GM12878 (cell line): ENCODE measurements at regions not wholly inside any gene's neighbourhood (a gene's known extent, or its start where the extent isn't known, plus 50 kb on each side); places are given as distances from the start of the nearest gene placed in this dataset.

Experiments used
- ATAC-seq: fragments of 200-7000 bp; cut with Tn5 transposase; 3 replicates; pipeline ENCODE4 v1.9.1; 2020; ENCODE audit warnings: mild to moderate bottlenecking, moderate library complexity
- BruUV-seq: library from RNA; stranded (reverse); fragments of 400-500 nt; replicated peaks from 2 replicates; lab custom pipeline; 2021; lab: Mats Ljungman, UMichigan
- CTCF ChIA-PET: fragments of 300-600 bp; sonication (Branson Sonifier 250); formaldehyde crosslinking; extraction: SDS; loops from one replicate; lab custom pipeline; 2021; ENCODE audit warnings: inconsistent platforms; lab: Yijun Ruan, JAX
- POLR2A ChIA-PET: fragments of 350-600 bp; formaldehyde crosslinking; extraction: SDS; loops from one replicate; lab custom pipeline; 2021; ENCODE audit warnings: inconsistent platforms; lab: Charles Lee
- RAD21 ChIA-PET: fragments of 300-600 bp; sonication (Branson Sonifier 250); formaldehyde crosslinking; loops from one replicate; lab custom pipeline; 2023; ENCODE audit warnings: antibody characterized with exemption; ENCODE audit not compliant: unreplicated experiment; lab: Charles Lee
- SMC1A ChIA-PET: fragments of 300-600 bp; sonication (Branson Sonifier 250); formaldehyde crosslinking; loops from one replicate; lab custom pipeline; 2023; ENCODE audit not compliant: unreplicated experiment, uncharacterized antibody; lab: Charles Lee
- DNase-seq: peaks from one replicate; pipeline ENCODE4 v3.0.0-alpha.2; 2011; ENCODE audit warnings: low read depth, low spot score
- FAIRE-seq: peaks from 3 replicates; lab custom pipeline; 2011; peaks lifted over from hg19 to GRCh38; lab: Jason Lieb, UNC
- H2AFZ ChIP-seq: 2 replicates; pipeline ENCODE4 v1.6.0; 2011; ENCODE audit warnings: low read depth, low read length, control low read depth; ENCODE audit not compliant: control insufficient read depth
- H3K27ac ChIP-seq: 2 replicates; pipeline ENCODE4 v1.5.1; 2011; ENCODE audit warnings: control low read depth; ENCODE audit not compliant: control insufficient read depth, insufficient read depth
- H3K27me3 ChIP-seq, 2 experiments: replicated peaks in 1 of 2; 2 replicates each; pipeline versions ENCODE4 v1.6.0 to v1.6.1; 2011; ENCODE audit warnings: low read length in 1 of 2; ENCODE audit not compliant: control insufficient read depth in 2 of 2, insufficient read depth in 2 of 2
- H3K36me3 ChIP-seq, 2 experiments: 2 replicates each; pipeline ENCODE4 v1.5.1; 2011; ENCODE audit warnings: low read length in 1 of 2; ENCODE audit not compliant: control insufficient read depth in 2 of 2, insufficient read depth in 2 of 2
- H3K4me1 ChIP-seq: 2 replicates; pipeline ENCODE4 v1.6.1; 2011; ENCODE audit warnings: mild to moderate bottlenecking, low read length, moderate library complexity, mixed read lengths; ENCODE audit not compliant: control insufficient read depth, insufficient read depth
- H3K4me2 ChIP-seq: 2 replicates; pipeline ENCODE4 v1.6.0; 2011; ENCODE audit warnings: control low read depth; ENCODE audit not compliant: control insufficient read depth, insufficient read depth
- H3K4me3 ChIP-seq: fragments of 200-600 bp; sonication (generic); 2 replicates; pipeline ENCODE4 v1.5.1; 2016
- H3K79me2 ChIP-seq: 2 replicates; pipeline ENCODE4 v1.6.0; 2011; ENCODE audit warnings: low read length; ENCODE audit not compliant: control insufficient read depth, insufficient read depth
- H3K9ac ChIP-seq: 2 replicates; pipeline ENCODE4 v1.8.0; 2011; ENCODE audit warnings: low read length, control low read depth, mixed read lengths; ENCODE audit not compliant: control insufficient read depth, insufficient read depth
- H3K9me3 ChIP-seq: replicated peaks from 3 replicates; pipeline ENCODE4 v1.5.1; 2011; ENCODE audit warnings: mild to moderate bottlenecking, low read length; ENCODE audit not compliant: control insufficient read depth, insufficient read depth
- H4K20me1 ChIP-seq: 2 replicates; pipeline ENCODE4 v1.6.0; 2011; ENCODE audit not compliant: control insufficient read depth, insufficient read depth
- BCL3 ChIP-seq: IDR thresholded peaks from 2 replicates; pipeline ENCODE4 v1.6.1; 2011; ENCODE audit warnings: borderline replicate concordance, low read depth, mild to moderate bottlenecking, moderate library complexity, low read length; ENCODE audit not compliant: insufficient read depth, poor library complexity, severe bottlenecking
- CBX5 ChIP-seq: sonication (generic); IDR thresholded peaks from 2 replicates; pipeline ENCODE4 v1.6.1; 2016; ENCODE audit warnings: low read depth, moderate library complexity, mild to moderate bottlenecking, inconsistent platforms
- JUNB ChIP-seq: IDR thresholded peaks from 2 replicates; pipeline ENCODE4 v1.6.1; 2016; ENCODE audit warnings: antibody characterized with exemption, mild to moderate bottlenecking
- MAX ChIP-seq: IDR thresholded peaks from 2 replicates; pipeline ENCODE4 v1.6.1; 2012; ENCODE audit warnings: low read depth, low read length, improper control_type of control experiment
- MTA2 ChIP-seq: fragments of 450-650 bp; IDR thresholded peaks from 2 replicates; pipeline ENCODE4 v1.6.1; 2016; ENCODE audit warnings: low read depth, mild to moderate bottlenecking, moderate library complexity
- POU2F2 ChIP-seq: IDR thresholded peaks from 3 replicates; pipeline ENCODE4 v1.6.1; 2011; ENCODE audit warnings: low read depth, mild to moderate bottlenecking, low read length, borderline replicate concordance
- SMAD1 ChIP-seq: fragments of 450-650 bp; IDR thresholded peaks from 2 replicates; pipeline ENCODE4 v1.6.1; 2018; ENCODE audit warnings: mild to moderate bottlenecking, low read depth; ENCODE audit not compliant: partially characterized antibody
- TBL1XR1 ChIP-seq: IDR thresholded peaks from 2 replicates; pipeline ENCODE4 v1.6.1; 2012; ENCODE audit warnings: low read depth, low read length, improper control_type of control experiment
- TCF3 ChIP-seq: IDR thresholded peaks from 2 replicates; pipeline ENCODE4 v1.6.1; 2012; ENCODE audit warnings: low read depth, mild to moderate bottlenecking, low read length, borderline replicate concordance; ENCODE audit not compliant: insufficient read depth
- USF2 ChIP-seq: IDR thresholded peaks from 2 replicates; pipeline ENCODE4 v1.6.1; 2011; ENCODE audit warnings: low read depth, low read length, improper control_type of control experiment, borderline replicate concordance
- WRNIP1 ChIP-seq: IDR thresholded peaks from 2 replicates; pipeline ENCODE4 v1.6.1; 2011; ENCODE audit warnings: low read depth, low read length, improper control_type of control experiment, borderline replicate concordance
- ZNF217 ChIP-seq: fragments of 450-650 bp; IDR thresholded peaks from 2 replicates; pipeline ENCODE4 v1.6.1; 2017; ENCODE audit warnings: antibody characterized with exemption, mild to moderate bottlenecking
- WGBS: methylation state at CpG from one replicate; pipeline ENCODE4 v1.1.6; 2016; ENCODE audit warnings: low lambda C conversion rate; ENCODE audit not compliant: insufficient replicate concordance, insufficient coverage; ENCODE audit errors: missing lambda C conversion rate; 5-methylcytosine and 5-hydroxymethylcytosine counted together
- in situ Hi-C: fragments of 300-500 bp; cut with MboI; formaldehyde crosslinking; loops from 9 replicates; pipeline ENCODE4 v1.14.3; 2018; ENCODE audit warnings: mixed read lengths
- intact Hi-C: fragments of 100-400 bp; cut with micrococcal nuclease; formaldehyde crosslinking; loops from one replicate; pipeline ENCODE4 v1.14.2; 2022; ENCODE audit not compliant: unreplicated experiment

- H3K4me1 ChIP-seq, result no peaks in the 10 kb centered on the region
- ATAC-seq (no peak), FAIRE-seq (no peak), DNase-seq (no peak)
- in situ Hi-C loops (no loop called here), intact Hi-C loops (no loop called here)
- 56% methylated on average over 5 of the region's 5 CpGs for WGBS
- no peaks in the 10 kb centered on the region for H4K20me1 ChIP-seq
- TF ChIP-seq MTA2 (no peak), BCL3 (no peak), POU2F2 (no peak), JUNB (no peak), USF2 (no peak), SMAD1 (no peak), MAX (no peak), ZNF217 (no peak), TBL1XR1 (no peak), WRNIP1 (no peak), TCF3 (no peak), CBX5 (no peak)
- H3K36me3 ChIP-seq, result no peaks in the 10 kb centered on the region
- BruUV-seq, result no TSS peak
- ChIA-PET POLR2A (no interaction called here), RAD21 (no interaction called here), CTCF (interaction anchor here (0.6 to 0.9 kb wide), 2 partner anchors 243 to 259 kb away, joined by 3 to 4 read pairs; no protein-coding TSS in a partner anchor), SMC1A (interaction anchor here (1.1 to 1.4 kb wide), 2 partner anchors 135 to 136 kb away, joined by 3 read pairs; no protein-coding TSS in a partner anchor)
- H3K9ac ChIP-seq, result no peak overlapping the region
- H3K4me2 ChIP-seq, result no peak overlapping the region
- no peaks in the 10 kb centered on the region for H3K27me3 ChIP-seq
- H2AFZ ChIP-seq, result no peak overlapping the region
- no peak overlapping the region for H3K27ac ChIP-seq
- H3K4me3 ChIP-seq, result no peak overlapping the region
- no peaks in the 10 kb centered on the region for H3K79me2 ChIP-seq
- no peaks in the 10 kb centered on the region for H3K9me3 ChIP-seq
Observed at GRCh38 chr3:72576563-72576962, 271.7 kb downstream of the SHQ1 start.
